Stimulated activated CD4-positive, alpha-beta T cell treated with anti-CD3 and anti-CD28 coated beads, TNF-alpha, amount 100 ng/mL, for 48 hours (primary cell): ENCODE measurements at regions not wholly inside any gene's neighbourhood (a gene's known extent, or its start where the extent isn't known, plus 50 kb on each side); places are given as distances from the start of the nearest gene placed in this dataset.
"Not testable (repeated sequence)": the region's sequence is repeated elsewhere in the genome, so short reads cannot be mapped to it uniquely, and the experiment has no call there.

Source experiments
- DNase-seq, 3 donors: peaks; one replicate each; pipeline ENCODE4 v3.0.0-alpha.2; 2020; ENCODE audit warnings: low read depth in 3 of 3

DNA sequence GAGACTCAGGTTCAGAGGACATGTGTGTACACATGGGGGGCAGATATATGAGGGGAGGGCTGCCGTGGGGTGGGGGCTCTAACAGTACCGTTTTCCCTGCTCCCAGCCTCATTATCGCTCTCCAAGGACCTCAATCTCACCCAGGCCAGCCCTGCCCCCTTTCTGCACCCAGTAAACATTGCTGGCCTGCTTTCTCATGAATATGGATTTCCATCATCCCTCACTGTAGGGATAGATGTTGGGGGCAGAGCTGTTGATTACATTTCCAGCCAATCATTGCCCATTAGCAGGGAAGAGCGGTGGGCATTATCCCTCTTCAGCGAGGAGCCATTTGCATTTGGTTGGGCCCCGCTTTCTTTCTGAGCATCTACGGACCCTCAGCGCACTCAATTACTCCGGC, 273.8 kb downstream of the RPS6KC1 start:
- no peak for DNase-seq

DNA sequence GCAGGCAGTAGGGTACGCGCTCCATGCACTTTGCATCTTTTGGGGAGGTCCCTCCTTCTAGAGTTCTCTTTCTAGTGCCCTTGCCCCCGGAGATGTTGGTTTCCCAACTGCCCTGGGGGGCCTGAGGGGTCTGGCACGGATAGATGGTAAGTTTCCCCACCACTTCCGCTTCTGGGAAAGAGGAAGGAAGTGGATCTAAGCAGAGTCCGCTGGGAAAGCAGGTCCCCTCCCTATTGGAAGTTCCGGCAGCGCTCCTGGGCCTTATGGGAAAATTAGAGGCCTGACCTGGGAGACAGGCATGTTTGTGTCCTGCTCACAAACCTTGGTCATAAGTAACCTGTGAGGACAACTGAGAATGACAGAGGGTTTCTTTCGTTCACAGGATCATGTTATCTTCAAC, 274.4 kb downstream of the RPS6KC1 start:
- no peak for DNase-seq

GRCh38 chr1:213326281-213327016, 275.4 kb downstream of the RPS6KC1 start:
- no peak for DNase-seq

GRCh38 chr1:213327017-213327667, 276.1 kb downstream of the RPS6KC1 start:
- no peak for DNase-seq

GRCh38 chr1:213329406-213330008, 278.5 kb downstream of the RPS6KC1 start:
- no peak for DNase-seq

DNA sequence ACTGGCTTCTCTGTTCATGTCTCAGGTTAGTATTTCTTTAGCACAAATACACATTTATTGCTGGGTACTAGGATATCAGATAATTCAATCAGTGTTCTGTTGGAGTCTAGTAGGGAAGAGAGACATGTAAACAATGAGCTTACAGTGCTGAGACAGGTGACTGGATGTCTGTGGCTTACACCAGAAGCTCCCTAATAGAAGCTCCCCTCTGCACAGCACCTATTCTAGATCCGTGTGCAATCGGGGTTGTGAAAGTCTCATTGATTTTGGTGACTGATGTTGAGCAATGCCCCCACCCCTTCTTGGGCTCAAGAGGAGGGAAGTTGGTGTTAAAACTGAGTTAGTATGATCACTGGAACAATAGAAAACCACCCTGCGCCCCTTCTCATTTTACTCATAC, 279.2 kb downstream of the RPS6KC1 start:
- no peak for DNase-seq

GRCh38 chr1:213331631-213332175, 280.7 kb downstream of the RPS6KC1 start:
- DNase-seq, result no peak

DNA sequence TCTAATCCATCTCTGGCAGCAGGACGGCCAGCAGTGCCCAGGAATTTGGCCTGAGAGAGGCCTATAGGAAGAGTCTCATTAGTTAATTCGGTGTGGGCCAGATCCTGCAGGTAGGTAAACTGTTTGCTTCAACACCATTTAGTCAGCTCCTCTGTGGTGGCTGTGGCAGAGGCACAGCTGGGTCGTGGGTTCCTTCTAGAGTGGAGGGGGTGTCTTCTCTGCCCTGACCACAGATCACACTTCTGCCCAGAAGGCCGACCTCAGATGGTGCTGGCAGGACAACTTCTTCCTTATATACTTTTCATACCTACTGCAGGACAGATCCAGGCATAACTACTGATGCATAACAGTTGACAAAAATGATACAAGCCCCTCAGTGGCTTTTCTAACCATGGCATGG, 281.4 kb downstream of the RPS6KC1 start:
- DNase-seq, result no peak

GRCh38 chr1:213333121-213333520, 282.1 kb downstream of the RPS6KC1 start:
- no peak for DNase-seq

DNA sequence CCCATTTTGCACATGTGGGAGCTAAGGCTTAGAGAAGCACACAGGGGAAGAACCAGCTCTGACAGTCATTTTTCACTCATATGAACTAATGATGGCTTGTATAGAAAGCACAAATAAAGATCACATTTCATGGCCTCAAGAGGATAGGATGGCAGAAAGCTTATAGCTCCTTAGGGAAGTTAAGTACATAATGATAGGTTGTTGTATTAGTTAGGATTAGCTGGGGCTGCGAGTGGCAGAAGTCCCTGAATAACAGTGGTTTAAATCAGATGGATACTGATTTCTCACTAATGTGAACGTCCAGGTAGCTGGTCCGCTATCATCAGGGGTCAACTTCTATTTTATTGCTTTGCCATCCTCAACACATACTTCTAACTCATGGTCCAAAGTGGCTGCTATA, 284.0 kb downstream of the RPS6KC1 start:
- DNase-seq, result no peak

- DNase-seq, result no peak
Observed at GRCh38 chr1:213337025-213337678, 286.1 kb downstream of the RPS6KC1 start.

GRCh38 chr1:213340593-213340992, 289.6 kb downstream of the RPS6KC1 start:
- no peak for DNase-seq

- no peak for DNase-seq
Observed at GRCh38 chr1:213345621-213346020, 294.6 kb downstream of the RPS6KC1 start.

DNA sequence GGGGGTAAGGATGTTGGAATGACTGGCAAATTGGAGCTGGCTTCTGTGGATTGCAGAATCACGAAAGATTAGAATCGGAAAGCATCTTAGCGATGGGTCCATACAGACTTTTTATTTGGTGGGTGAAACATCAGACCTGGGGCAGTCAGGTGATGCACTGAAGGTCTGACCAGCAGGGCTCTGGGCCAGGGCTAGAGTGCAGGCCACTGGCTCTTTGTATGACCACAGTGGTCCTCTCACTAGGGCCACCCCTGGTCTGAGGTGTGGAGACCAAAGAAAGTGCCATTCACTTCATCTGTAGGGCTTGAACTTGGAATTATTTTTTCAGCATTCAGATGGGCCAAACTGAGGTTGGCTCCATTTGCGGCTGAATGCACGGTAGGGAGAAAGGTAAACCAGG, 306.4 kb downstream of the RPS6KC1 start:
- DNase-seq, result no peak

DNA sequence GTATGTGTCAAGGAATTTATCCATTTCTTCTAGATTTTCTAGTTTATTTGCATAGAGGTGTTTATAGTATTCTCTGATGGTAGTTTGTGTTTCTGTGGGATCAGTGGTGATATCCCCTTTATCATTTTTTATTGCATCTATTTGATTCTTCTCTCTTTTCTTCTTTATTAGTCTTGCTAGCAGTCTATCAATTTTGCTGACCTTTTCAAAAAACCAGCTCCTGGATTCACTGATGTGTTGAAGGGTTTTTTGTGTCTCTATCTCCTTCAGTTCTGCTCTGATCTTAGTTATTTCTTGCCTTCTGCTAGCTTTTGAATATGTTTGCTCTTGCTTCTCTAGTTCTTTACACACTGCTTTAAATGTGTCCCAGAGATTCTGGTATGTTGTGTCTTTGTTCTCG, 307.3 kb downstream of the RPS6KC1 start:
- DNase-seq, result not testable (repeated sequence)

DNA sequence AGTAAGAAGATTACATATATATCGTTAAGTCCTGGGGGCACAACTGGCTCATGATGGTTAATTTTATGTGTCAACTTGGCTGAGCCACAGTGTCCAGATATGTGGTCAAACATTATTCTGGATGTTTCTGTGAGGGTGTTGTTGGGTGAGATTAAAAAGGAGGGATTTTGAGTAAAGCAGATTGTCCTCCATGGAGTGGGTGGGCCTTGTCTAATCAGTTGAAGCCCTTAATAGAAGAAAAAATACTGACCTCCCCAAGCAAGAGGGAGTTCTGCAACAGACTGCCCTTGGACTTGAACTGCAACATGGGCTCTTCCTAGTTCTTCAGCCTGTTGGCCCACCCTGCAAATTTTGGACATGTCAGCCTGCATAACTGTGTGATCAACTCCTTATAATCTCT, 311.6 kb downstream of the RPS6KC1 start:
- DNase-seq, result no peak

DNA sequence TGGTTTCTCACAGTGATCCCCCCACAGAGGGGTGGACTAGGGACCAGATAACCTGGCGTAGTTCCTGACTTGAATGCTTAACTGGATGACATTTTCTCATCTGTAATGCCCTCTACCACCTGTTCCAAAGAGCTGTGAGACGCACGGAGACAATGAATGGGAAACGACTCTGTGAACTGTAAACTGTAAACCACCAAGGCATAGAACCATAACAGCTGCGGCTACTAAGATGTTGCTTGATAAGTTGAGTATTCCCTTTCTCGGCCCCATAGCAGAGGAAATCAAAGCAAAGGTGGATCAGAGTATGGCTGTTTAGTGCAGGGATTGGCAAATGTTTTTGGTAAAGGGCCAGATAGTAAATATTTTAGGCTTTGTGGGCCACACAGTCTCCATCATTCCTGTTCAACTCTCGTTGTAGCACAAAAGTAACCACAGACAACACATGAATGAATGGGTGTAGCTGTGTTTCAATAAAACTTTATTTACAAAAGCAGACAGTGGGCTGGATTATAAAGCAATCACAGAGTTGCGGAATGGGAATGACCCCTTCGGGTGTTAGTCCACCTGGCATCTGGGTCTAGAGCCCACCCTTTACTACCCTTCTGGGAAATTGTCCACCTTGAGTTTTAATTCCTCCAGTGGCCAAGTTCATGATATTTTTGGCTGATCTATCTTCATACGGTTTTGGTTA, 315.2 kb downstream of the RPS6KC1 start:
- DNase-seq, result no peak

DNA sequence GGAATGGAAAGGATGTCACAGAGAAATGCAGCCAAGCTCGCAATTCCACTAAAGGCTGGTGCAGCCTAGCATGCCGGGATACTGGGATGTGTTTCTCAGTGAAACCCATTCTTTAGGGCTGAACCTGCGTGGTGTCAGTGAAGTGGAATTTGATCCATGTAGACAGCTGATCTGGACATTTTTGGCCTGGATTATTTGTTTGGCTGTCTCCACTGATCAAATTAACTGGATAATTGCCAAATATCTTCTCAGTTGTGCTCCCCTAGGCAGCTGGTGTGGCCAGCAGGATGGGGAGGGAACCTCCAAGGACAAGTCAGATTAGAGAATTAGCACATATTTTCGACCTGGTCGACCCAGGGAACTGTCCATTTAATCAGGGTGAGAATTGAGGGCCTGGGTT, 318.4 kb downstream of the RPS6KC1 start:
- no peak for DNase-seq

- no peak for DNase-seq
Observed at GRCh38 chr1:213370523-213370922, 319.5 kb downstream of the RPS6KC1 start.

GRCh38 chr1:213371525-213371846, 320.4 kb downstream of the RPS6KC1 start:
- no peak for DNase-seq

DNA sequence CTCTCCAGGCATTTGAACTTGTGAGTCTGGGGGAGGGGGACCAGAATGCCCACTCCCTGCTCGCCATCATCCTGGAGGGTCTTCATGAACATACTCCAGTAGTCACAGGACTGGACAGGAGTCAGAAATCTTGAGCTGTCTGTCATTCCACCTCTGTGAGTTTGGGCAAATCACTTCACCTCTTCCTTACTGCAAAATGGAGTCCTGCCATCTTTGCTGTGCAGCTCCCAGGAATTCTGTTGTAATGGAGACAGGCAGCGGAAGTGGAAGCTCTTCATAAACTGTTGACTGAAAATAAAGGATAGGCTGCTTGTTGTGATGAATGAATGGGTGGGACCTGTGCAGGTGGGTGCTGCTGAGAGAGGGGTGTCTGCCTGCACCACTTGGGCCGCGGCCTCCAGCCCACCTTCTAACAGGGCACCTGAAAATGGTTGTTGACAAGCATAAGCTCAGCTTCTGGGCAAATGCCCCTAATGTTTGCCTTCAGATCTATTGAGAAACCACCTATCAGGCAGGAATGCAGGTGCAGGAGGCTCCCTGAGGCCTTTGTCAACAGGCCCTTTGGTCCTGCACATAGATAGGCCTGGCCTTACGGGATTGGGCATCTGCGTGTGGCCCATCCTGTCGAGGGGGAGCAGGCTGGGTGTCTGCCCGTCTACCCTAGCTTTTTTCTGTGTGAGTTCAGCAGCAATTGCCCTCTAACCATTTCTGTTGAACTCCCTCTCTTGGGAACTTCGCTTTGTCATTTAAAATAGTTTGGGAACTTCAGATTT, 321.0 kb downstream of the RPS6KC1 start:
- no peak for DNase-seq
